Left cardiac atrium (tissue), 4 donors: ENCODE measurements at regions not wholly inside any gene's neighbourhood (a gene's known extent, or its start where the extent isn't known, plus 50 kb on each side); places are given as distances from the start of the nearest gene placed in this dataset.
"Not testable (repeated sequence)": the region's sequence is repeated elsewhere in the genome, so short reads cannot be mapped to it uniquely, and the experiment has no call there.

ENCODE experiments used
- ATAC-seq, 2 donors: fragments of 200-7000 bp; cut with Tn5 transposase; one replicate each; pipeline ENCODE4 v1.9.1; 2020; ENCODE audit warnings: mild to moderate bottlenecking in 2 of 2, moderate library complexity in 2 of 2
- DNase-seq: peaks from one replicate; pipeline ENCODE4 v3.0.0-alpha.2; 2020
- intact Hi-C, 2 donors: fragments of 100-400 bp; cut with DNase I; formaldehyde crosslinking; loops; one replicate each; pipeline versions ENCODE4 v1.14.1 to v1.15.1; 2022 to 2023
- donor health status: DM: no; HTN: yes; CAD: no.
- donor health status: DM: no; HTN: yes; CAD: no; lungs with severe emphysema.
- donor health status: DM: yes; HTN: yes; CAD: no.
- donor health status: Dilated cardiomyopathy.

GRCh38 chr10:64115471-64115870 lies 594.3 kb downstream of the REEP3 start:
- intact Hi-C loops = no loop called here
- ATAC-seq = no peak
- DNase-seq = no peak

DNA sequence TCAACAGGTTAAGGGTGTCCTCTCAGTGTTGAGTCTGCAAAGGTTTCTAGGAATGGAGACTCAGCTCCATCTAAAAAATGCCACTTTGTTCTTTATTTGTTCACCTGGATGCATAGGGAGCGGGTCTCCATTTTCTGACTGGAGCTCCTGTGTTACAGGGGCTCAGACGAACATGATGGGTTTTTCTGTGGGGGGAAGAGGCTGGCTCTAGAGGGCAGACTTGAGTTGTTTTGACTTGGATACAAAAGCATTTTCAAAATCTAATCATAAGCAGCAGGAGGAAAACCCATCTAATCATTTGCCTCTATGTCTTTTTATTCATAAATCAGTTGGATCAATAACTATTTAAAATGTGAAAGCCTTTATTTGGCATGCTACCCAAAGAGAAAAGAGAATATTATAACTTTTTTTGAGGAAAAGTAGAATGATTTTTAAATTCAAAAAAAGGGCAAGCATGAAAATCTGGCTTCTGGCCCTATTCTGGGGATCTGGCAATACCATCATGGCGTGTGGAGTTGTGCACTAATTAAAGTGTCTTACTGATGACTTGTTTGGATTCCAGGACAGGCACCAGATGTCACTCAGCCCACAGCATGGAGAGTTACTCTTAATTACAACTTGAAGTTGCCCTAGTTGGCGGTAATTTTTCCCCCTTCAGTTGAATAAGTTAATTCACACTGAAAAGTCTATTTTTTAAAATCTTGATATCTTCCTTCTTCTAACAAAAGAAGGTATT lies 594.9 kb downstream of the REEP3 start:
- intact Hi-C loops = no loop called here
- DNase-seq = no peak
- ATAC-seq = no peak

GRCh38 chr10:64116707-64117106 lies 595.5 kb downstream of the REEP3 start:
- ATAC-seq (no peak), DNase-seq (no peak)

DNA sequence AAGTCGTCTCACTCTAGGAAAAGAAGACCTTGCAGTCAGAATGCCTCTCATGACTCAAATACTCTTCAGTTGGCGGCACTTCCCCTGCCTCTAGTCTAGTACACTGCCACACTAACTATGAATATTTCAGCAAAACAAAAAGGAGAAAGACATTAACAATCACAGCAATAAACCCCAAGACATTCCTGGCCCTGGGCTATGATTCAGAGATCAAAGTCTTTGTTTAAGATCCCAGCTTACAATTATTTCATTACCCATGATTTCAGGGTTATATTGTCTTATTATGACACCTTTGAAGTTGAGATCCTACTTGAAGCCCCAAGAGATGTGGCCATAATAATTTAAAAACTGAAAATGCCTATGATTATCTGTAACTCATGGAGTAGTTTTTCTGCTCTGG lies 597.5 kb downstream of the REEP3 start:
- intact Hi-C loops = no loop called here
- ATAC-seq = no peak
- no peak for DNase-seq

More at GRCh38 chr10:64116707-64117106, 595.5 kb downstream of the REEP3 start:
- intact Hi-C loops = no loop called here

- intact Hi-C loops, ATAC-seq, DNase-seq: not testable (repeated sequence)
Observed at GRCh38 chr10:64120301-64120980, 599.2 kb downstream of the REEP3 start.

GRCh38 chr10:64130152-64130551 lies 609.0 kb downstream of the REEP3 start:
- DNase-seq (no peak), ATAC-seq (no peak)
- intact Hi-C loops = no loop called here

DNA sequence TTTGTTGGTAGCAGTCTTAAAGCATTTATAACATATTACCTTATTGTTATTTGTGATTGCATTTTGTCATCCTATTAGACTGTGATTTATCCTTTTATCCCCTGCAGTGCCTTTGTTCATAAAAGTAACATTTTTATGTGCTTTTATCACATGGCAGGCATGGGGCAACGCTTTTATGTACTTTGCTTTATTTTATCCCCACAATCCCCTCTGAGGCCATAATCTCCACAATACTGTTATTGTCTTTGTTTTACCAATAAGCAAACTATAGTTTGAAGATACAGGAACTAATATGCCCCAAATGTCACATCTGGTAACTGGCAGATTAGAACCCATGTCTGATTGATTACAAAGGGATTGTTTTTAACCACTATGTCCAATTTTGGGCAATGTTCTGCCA lies 613.5 kb downstream of the REEP3 start:
- DNase-seq (no peak), ATAC-seq (no peak)
- intact Hi-C loops = no loop called here

GRCh38 chr10:64142395-64142794 lies 621.2 kb downstream of the REEP3 start:
- ATAC-seq = no peak
- intact Hi-C loops = no loop called here
- DNase-seq = no peak

GRCh38 chr10:64148607-64149006 lies 627.4 kb downstream of the REEP3 start:
- no peak for ATAC-seq
- no peak for DNase-seq
- intact Hi-C loops = no loop called here

DNA sequence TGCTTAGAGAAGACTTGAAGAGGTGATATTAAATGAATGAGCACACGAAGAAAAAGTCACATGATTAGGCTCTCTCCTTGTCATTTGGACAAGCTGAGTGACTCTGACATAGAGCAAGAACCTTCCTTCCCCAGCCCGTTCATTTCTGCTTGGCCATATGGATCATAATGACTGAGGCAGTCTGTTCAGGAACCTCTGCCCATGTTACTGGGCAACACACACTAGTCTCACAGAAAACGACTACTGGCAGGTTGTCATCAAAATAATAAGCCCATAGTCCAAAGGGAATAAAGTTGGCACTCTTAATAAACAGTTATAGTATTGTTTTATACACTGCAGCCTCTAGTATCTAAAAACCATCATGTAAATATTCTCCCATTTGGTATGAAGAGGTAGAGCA lies 635.0 kb downstream of the REEP3 start:
- DNase-seq = no peak
- intact Hi-C loops = no loop called here
- no peak for ATAC-seq

- DNase-seq = no peak
- intact Hi-C loops = no loop called here
- no peak for ATAC-seq
Observed at GRCh38 chr10:64158551-64158950, 637.4 kb downstream of the REEP3 start.

DNA sequence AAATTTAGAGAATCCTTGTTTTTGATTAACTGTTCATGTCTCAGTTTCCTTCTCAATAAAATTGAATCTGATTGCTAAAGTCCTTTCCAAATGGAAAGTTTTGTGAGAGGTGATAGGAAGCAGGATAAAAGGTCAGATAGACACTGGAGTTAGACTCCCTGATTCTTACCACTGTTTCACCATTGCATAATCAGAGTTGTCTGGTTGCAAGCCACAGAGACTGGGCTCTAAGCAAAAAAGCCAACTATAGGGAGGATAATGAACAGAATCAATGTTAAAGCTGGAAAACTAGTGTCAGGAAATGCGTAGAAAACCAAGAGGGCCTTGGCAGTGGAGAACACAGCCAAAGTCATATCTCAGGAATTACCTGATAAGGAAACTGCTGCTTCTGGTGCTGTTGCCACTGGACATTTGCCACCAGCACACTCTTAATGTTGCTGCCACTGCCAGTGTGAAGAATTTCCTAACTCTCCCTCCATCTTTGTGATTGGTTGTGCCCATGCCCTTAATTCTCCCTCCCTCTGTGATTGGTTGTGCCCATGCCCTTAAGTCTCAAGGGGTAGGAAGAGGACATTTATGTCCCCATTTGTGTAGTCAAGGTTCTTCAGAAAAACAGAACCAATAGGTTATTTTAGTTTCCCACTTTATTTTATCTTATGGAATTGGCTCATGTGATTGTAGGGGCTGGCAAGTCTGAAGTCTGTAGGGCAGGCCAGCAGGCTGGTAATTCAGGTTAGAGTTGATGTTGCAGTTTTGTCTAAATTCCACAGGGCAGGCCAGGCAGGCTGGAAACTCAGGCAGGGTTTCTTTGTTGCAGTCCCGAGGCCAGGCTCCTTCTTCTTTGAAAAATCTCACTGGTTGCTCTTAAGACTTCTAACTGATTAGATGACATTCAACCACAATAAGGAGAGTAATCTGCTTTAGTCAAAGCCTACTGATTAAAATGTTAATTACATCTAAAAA lies 639.0 kb downstream of the REEP3 start:
- ATAC-seq (peak in 1 of 2 donors; percentile 71), DNase-seq (peak; percentile 20)
- intact Hi-C loops = no loop called here

- no peak for DNase-seq
- no peak for ATAC-seq
- intact Hi-C loops = no loop called here
Observed at GRCh38 chr10:64170791-64171190, 649.6 kb downstream of the REEP3 start.

GRCh38 chr10:64173826-64174225 lies 652.6 kb downstream of the REEP3 start:
- no peak for ATAC-seq
- intact Hi-C loops = no loop called here
- no peak for DNase-seq

GRCh38 chr10:64174666-64175255 lies 653.6 kb downstream of the REEP3 start:
- intact Hi-C loops = no loop called here
- DNase-seq (no peak), ATAC-seq (no peak)

DNA sequence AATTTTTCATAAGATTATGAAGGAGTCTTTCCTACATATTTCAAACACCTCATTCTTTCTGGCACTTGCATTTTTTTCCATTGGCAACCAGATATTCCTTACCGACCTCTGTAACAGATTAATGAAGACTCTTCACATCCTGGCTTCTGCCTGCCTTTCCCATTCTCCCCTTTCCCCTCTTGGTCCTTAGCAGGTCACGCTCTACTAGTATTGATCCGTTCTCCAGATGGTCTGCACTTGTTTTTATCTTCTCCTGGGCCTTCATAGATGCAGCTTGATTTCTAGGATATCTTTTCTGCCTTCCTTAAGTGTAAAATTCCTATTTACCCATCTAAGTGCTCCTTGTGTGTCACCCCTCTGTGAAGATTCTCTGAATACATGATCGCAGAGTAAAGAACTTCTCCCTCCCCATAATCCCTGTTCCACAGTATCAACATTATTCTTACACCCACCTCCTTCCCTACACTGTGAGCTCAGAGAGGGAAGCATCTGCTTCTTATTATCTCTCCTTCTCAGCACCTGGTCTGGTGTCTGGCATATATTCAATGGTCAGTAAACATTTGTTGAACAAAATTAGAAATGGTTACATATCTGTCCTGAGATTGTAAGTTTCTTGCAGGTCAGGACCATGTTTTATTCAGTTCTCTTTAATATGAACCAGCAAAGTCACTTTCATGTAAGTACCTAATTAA lies 654.2 kb downstream of the REEP3 start:
- ATAC-seq (no peak), DNase-seq (no peak)
- intact Hi-C loops = no loop called here

DNA sequence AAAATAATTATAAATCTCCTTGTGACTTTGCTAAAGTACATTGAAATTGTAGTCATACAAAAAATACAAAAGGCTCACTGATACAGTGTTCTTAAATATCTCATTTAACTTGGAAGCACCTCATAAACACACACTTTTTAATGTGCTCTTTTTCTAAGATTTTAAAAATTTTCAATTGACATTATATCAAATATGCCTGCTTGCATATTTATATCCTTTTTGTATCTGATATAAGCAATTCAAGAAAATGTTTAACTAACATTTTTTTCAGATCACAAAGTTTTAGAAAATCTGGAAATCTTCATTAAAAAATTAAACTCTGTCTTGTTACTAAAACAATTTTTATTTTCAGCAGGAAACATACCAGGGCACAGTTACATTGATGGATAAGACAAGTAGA lies 661.5 kb downstream of the REEP3 start:
- ATAC-seq = no peak
- DNase-seq = no peak
- intact Hi-C loops = no loop called here

DNA sequence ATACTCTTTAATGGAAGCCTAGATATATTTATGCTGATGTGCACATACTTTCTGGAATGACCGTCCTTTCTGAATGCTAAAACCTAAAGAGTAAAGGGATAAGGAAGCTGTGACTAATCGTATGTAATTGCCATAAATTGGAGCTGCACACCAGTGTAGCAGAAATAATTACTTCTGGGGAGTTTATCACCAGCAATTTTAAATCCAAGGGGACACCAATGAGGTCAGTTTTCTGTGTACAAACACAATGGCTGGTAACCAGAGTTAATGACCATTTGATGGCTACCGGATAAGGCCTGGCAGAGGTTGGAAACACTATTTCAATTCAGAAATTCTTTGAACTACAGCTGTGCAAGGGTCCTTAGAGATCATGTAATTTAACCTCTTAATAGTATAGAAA lies 670.1 kb downstream of the REEP3 start:
- ATAC-seq (no peak), DNase-seq (no peak)
- intact Hi-C loops = no loop called here
